ENCODE measurements at regions not wholly inside any gene's neighbourhood (a gene's known extent, or its start where the extent isn't known, plus 50 kb on each side); places are given as distances from the start of the nearest gene placed in this dataset.
A peak's percentile ranks its signal among the peaks of the same experiment; 100 is the strongest.

GRCh38 chr1:185478877-185479276 is 161.8 kb upstream of the IVNS1ABP start:
- Histone ChIP-seq H3K27ac (replicated peaks) (no peak overlapping the region), H3K4me3 (replicated peaks; ENCODE audit: insufficient read depth, low read length) (no peak overlapping the region), H3K27me3 (ENCODE audit: insufficient read depth, poor library complexity, severe bottlenecking) (no peaks in the 10 kb centered on the region)
- DNase-seq (ENCODE audit: low read depth in 1 of 2, low spot score in 1 of 2) = no peak
- no peak for TF ChIP-seq CTCF (IDR thresholded peaks at IDR 0.05; ENCODE audit: insufficient read depth, low read length)
- TF ChIP-seq REST (IDR thresholded peaks at IDR 0.05; ENCODE audit: insufficient replicate concordance, low read depth) = no peak
- no peak for TF ChIP-seq GABPA (IDR thresholded peaks at IDR 0.05; ENCODE audit: low read depth)
- no peak for TF ChIP-seq POLR2AphosphoS5 (IDR thresholded peaks at IDR 0.05; ENCODE audit: low read depth)
- TF ChIP-seq SPI1 (IDR thresholded peaks at IDR 0.05; ENCODE audit: borderline replicate concordance, low read depth) = no peak

DNA sequence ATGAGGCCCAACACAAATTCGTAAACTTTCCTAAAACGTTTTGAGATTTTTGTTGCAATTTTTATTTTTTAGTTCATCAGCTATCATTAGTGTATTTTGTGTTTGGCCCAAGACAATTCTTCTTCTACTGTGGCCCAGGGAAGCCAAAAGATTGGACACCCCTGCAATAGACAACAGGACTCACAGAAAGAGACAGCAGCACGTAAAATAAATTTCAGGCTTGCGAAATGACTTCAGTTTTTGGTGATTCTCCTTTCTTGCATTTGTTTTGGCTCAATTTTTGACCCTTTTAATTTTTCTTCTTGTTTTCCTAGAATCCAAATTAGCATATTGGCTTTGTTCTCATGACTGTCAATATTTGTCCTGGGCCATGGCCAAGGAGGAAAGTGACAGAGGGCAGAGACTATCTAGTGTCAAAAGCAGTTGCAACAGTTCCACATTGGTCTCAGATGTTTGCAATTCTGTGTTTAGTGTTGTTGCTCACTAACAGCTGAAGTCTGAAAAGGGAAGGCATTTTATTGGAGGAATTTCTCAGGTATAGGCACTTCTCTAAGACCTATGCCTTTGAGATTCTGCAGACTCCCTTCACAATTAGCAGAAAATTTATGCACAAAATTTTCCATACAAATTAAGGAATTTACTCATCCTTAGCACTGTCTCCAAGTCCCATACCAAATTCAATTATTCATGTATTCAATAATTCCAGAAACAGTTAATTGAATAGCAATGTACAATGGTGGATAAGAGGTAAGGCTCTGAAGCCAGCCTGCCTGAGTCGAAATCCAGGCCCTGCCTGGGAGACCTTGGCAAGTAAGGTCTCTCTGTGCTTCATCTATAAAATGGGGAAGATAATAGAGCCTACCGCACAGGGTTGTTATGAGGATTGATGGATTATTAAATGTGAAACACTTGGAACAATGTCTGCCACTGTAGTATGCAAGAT is 160.9 kb upstream of the IVNS1ABP start:
- Histone ChIP-seq H3K27ac (replicated peaks) (no peak overlapping the region), H3K4me3 (replicated peaks; ENCODE audit: insufficient read depth, low read length) (no peak overlapping the region), H3K27me3 (ENCODE audit: insufficient read depth, poor library complexity, severe bottlenecking) (no peaks in the 10 kb centered on the region)
- TF ChIP-seq CTCF (IDR thresholded peaks at IDR 0.05; ENCODE audit: insufficient read depth, low read length) (no peak), SPI1 (IDR thresholded peaks at IDR 0.05; ENCODE audit: borderline replicate concordance, low read depth) (no peak), GABPA (IDR thresholded peaks at IDR 0.05; ENCODE audit: low read depth) (no peak), REST (IDR thresholded peaks at IDR 0.05; ENCODE audit: insufficient replicate concordance, low read depth) (no peak), POLR2AphosphoS5 (IDR thresholded peaks at IDR 0.05; ENCODE audit: low read depth) (no peak)
- DNase-seq (ENCODE audit: low read depth in 1 of 2, low spot score in 1 of 2) = peak; percentile 4 to 24

GRCh38 chr1:185474440-185475149 is 157.6 kb upstream of the IVNS1ABP start:
- no peak for TF ChIP-seq SPI1 (IDR thresholded peaks at IDR 0.05; ENCODE audit: borderline replicate concordance, low read depth)
- Histone ChIP-seq H3K4me3 (replicated peaks; ENCODE audit: insufficient read depth, low read length) (no peak overlapping the region), H3K27me3 (ENCODE audit: insufficient read depth, poor library complexity, severe bottlenecking) (no peaks in the 10 kb centered on the region), H3K27ac (replicated peaks) (no peak overlapping the region)
- no peak for DNase-seq (ENCODE audit: low read depth in 1 of 2, low spot score in 1 of 2)

GRCh38 chr1:185473186-185473585 is 156.1 kb upstream of the IVNS1ABP start:
- no peak for TF ChIP-seq CTCF (IDR thresholded peaks at IDR 0.05; ENCODE audit: insufficient read depth, low read length)
- TF ChIP-seq POLR2AphosphoS5 (IDR thresholded peaks at IDR 0.05; ENCODE audit: low read depth) = no peak
- TF ChIP-seq SPI1 (IDR thresholded peaks at IDR 0.05; ENCODE audit: borderline replicate concordance, low read depth) = no peak
- no peak for TF ChIP-seq GABPA (IDR thresholded peaks at IDR 0.05; ENCODE audit: low read depth)
- no peak for TF ChIP-seq REST (IDR thresholded peaks at IDR 0.05; ENCODE audit: insufficient replicate concordance, low read depth)

More at GRCh38 chr1:185473186-185473585, 156.1 kb upstream of the IVNS1ABP start:
- Histone ChIP-seq H3K27ac (replicated peaks) (no peak overlapping the region), H3K4me3 (replicated peaks; ENCODE audit: insufficient read depth, low read length) (no peak overlapping the region), H3K27me3 (ENCODE audit: insufficient read depth, poor library complexity, severe bottlenecking) (no peaks in the 10 kb centered on the region)
- no peak for DNase-seq (ENCODE audit: low read depth in 1 of 2, low spot score in 1 of 2)

Data from HL-60 (cell line).